ENCODE measurements at regions not wholly inside any gene's neighbourhood (a gene's known extent, or its start where the extent isn't known, plus 50 kb on each side); places are given as distances from the start of the nearest gene placed in this dataset.

- Histone ChIP-seq H4K20me1 (ENCODE audit: insufficient read depth) (no peaks in the 10 kb centered on the region), H3K9ac (ENCODE audit: low read length) (no peak overlapping the region), H3K4me2 (ENCODE audit: low read length) (no peak overlapping the region), H2AFZ (ENCODE audit: low read depth, low read length, poor library complexity, severe bottlenecking) (no peak overlapping the region), H3K79me2 (ENCODE audit: insufficient read depth, low read length) (no peaks in the 10 kb centered on the region), H3K4me1 (ENCODE audit: control insufficient read depth in 1 of 2, insufficient read depth in 2 of 2, low read length in 2 of 2) (no peaks in the 10 kb centered on the region), H3K4me3 (replicated peaks in 1 of 2; ENCODE audit: low read depth in 1 of 2, low read length in 2 of 2) (no peak overlapping the region), H3K36me3 (ENCODE audit: control insufficient read depth in 1 of 2, insufficient read depth in 2 of 2, low read length in 2 of 2) (no peaks in the 10 kb centered on the region), H3K9me3 (ENCODE audit: control insufficient read depth in 1 of 2, insufficient read depth in 1 of 2, low read depth in 1 of 2, low read length in 2 of 2) (no peaks in the 10 kb centered on the region), H3K27me3 (ENCODE audit: insufficient read depth, low read length) (no peaks in the 10 kb centered on the region), H3K27ac (ENCODE audit: low read depth, low read length) (no peak overlapping the region), H3K9me2 (ENCODE audit: insufficient read depth) (no peaks in the 10 kb centered on the region)
- POLR2A ChIA-PET: no interaction called here
- no TSS peak for BruUV-seq (replicated peaks)
- DNase-seq (ENCODE audit: low read depth, low spot score) (no peak), ATAC-seq (no peak)
- intact Hi-C loops (cut with micrococcal nuclease): loop anchor here (5.0 kb wide), 1 partner anchor 460 kb away; no protein-coding TSS in a partner anchor
- CTCF ChIA-PET: no interaction called here
- RAD21 ChIA-PET (ENCODE audit: low non-redundant PET in 1 of 2, low total read pairs in 2 of 2, uncharacterized antibody in 2 of 2, unreplicated experiment in 2 of 2): no interaction called here
- TF ChIP-seq RAD21 (IDR thresholded peaks at IDR 0.05; ENCODE audit: low read depth): no peak
- no peak for TF ChIP-seq ZFX (IDR thresholded peaks at IDR 0.05)
- TF ChIP-seq SP1 (IDR thresholded peaks at IDR 0.05; ENCODE audit: low read depth): no peak
- TF ChIP-seq CEBPB (IDR thresholded peaks at IDR 0.05; ENCODE audit: low read depth): no peak
- no peak for TF ChIP-seq ZBTB33 (IDR thresholded peaks at IDR 0.05; ENCODE audit: extremely low read depth, insufficient replicate concordance, low read length)
- TF ChIP-seq SIN3A (IDR thresholded peaks at IDR 0.05; ENCODE audit: low read depth): no peak
- TF ChIP-seq ELF1 (IDR thresholded peaks at IDR 0.05; ENCODE audit: borderline replicate concordance, low read depth): no peak
- TF ChIP-seq POLR2A (IDR thresholded peaks at IDR 0.05; ENCODE audit: borderline replicate concordance, extremely low read depth, insufficient read depth, insufficient read length): no peak
- no peak for TF ChIP-seq CBX3 (IDR thresholded peaks at IDR 0.05; ENCODE audit: low read depth)
- TF ChIP-seq EZH2phosphoT487 (IDR thresholded peaks at IDR 0.05; ENCODE audit: borderline replicate concordance): no peak
- TF ChIP-seq CTCF (IDR thresholded peaks at IDR 0.05 in 2 of 3, conservative IDR thresholded peaks at IDR 0.05 in 1 of 3; ENCODE audit: borderline replicate concordance in 1 of 3, insufficient read depth in 1 of 3, low read depth in 2 of 3, low read length in 2 of 3): no peak
- TF ChIP-seq SRF (IDR thresholded peaks at IDR 0.05; ENCODE audit: low read depth): no peak
- no peak for TF ChIP-seq POLR2AphosphoS5 (IDR thresholded peaks at IDR 0.05; ENCODE audit: low read depth, low read length)
- no peak for TF ChIP-seq MAX (IDR thresholded peaks at IDR 0.05)
- TF ChIP-seq YY1 (IDR thresholded peaks at IDR 0.05; ENCODE audit: extremely low read depth, insufficient replicate concordance, low read depth, low read length): no peak
- TF ChIP-seq FOSL1 (IDR thresholded peaks at IDR 0.05; ENCODE audit: low read depth): no peak
- TF ChIP-seq ZNF274 (IDR thresholded peaks at IDR 0.05; ENCODE audit: low read depth, low read length): no peak
- TF ChIP-seq EZH2 (IDR thresholded peaks at IDR 0.05): no peak
- no peak for TF ChIP-seq JUND (IDR thresholded peaks at IDR 0.05)
- TF ChIP-seq TCF7L2 (IDR thresholded peaks at IDR 0.05; ENCODE audit: borderline replicate concordance, extremely low read depth, insufficient read depth, insufficient read length): no peak
Measured at GRCh38 chr6:82597201-82597600, 233.6 kb downstream of the TPBG start.
